Myocyte (in vitro differentiated cells): ENCODE measurements at regions not wholly inside any gene's neighbourhood (a gene's known extent, or its start where the extent isn't known, plus 50 kb on each side); places are given as distances from the start of the nearest gene placed in this dataset.
"Not testable (repeated sequence)": the region's sequence is repeated elsewhere in the genome, so short reads cannot be mapped to it uniquely, and the experiment has no call there.

Experiments used
- DNase-seq: peaks from one replicate; pipeline ENCODE4 v3.0.0-alpha.2; 2012; ENCODE audit warnings: low read depth

GRCh38 chr12:131213896-131214442 lies 260.3 kb downstream of the ADGRD1 start:
- no peak for DNase-seq

GRCh38 chr12:131214936-131215335 lies 261.2 kb downstream of the ADGRD1 start:
- DNase-seq = not testable (repeated sequence)

- not testable (repeated sequence) for DNase-seq
Observed at GRCh38 chr12:131216587-131216986, 262.9 kb downstream of the ADGRD1 start.

- no peak for DNase-seq
Observed at GRCh38 chr12:131217024-131217586, 263.4 kb downstream of the ADGRD1 start.

- no peak for DNase-seq
Observed at GRCh38 chr12:131218026-131218922, 264.6 kb downstream of the ADGRD1 start.

GRCh38 chr12:131218923-131219669 lies 265.4 kb downstream of the ADGRD1 start:
- DNase-seq = no peak

GRCh38 chr12:131219670-131220330 lies 266.1 kb downstream of the ADGRD1 start:
- no peak for DNase-seq

GRCh38 chr12:131220331-131220685 lies 266.6 kb downstream of the ADGRD1 start:
- DNase-seq = no peak

- DNase-seq = no peak
Observed at GRCh38 chr12:131221061-131221956, 267.6 kb downstream of the ADGRD1 start.

- no peak for DNase-seq
Observed at GRCh38 chr12:131221957-131222328, 268.2 kb downstream of the ADGRD1 start.

- no peak for DNase-seq
Observed at GRCh38 chr12:131222329-131223139, 268.8 kb downstream of the ADGRD1 start.

- DNase-seq = no peak
Observed at GRCh38 chr12:131223171-131223761, 269.6 kb downstream of the ADGRD1 start.

GRCh38 chr12:131223791-131224225 lies 270.1 kb downstream of the ADGRD1 start:
- DNase-seq = no peak

- DNase-seq = not testable (repeated sequence)
Observed at GRCh38 chr12:131224226-131225065, 270.7 kb downstream of the ADGRD1 start.

- DNase-seq = not testable (repeated sequence)
Observed at GRCh38 chr12:131225066-131225380, 271.3 kb downstream of the ADGRD1 start.

GRCh38 chr12:131226345-131227265 lies 272.9 kb downstream of the ADGRD1 start:
- DNase-seq = no peak

GRCh38 chr12:131227641-131228040 lies 273.9 kb downstream of the ADGRD1 start:
- not testable (repeated sequence) for DNase-seq
